NCI-H2171 treated with DMSO at 0.1 percent for 48 hours (cell line): ENCODE measurements at regions not wholly inside any gene's neighbourhood (a gene's known extent, or its start where the extent isn't known, plus 50 kb on each side); places are given as distances from the start of the nearest gene placed in this dataset.
"Not testable (repeated sequence)": the region's sequence is repeated elsewhere in the genome, so short reads cannot be mapped to it uniquely, and the experiment has no call there.

ENCODE experiments used
- DNase-seq: peaks from one replicate; lab custom pipeline; 2025; lab: John Stamatoyannopoulos, UW

- no peak for DNase-seq
Observed at GRCh38 chr7:4523873-4524272, 158.2 kb upstream of the FOXK1 start.

GRCh38 chr7:4525884-4526283, 156.2 kb upstream of the FOXK1 start:
- no peak for DNase-seq

- DNase-seq: no peak
Observed at GRCh38 chr7:4527988-4528636, 154.0 kb upstream of the FOXK1 start.

GRCh38 chr7:4531236-4531635, 150.9 kb upstream of the FOXK1 start:
- peak; percentile 8 for DNase-seq

- DNase-seq: not testable (repeated sequence)
Observed at GRCh38 chr7:4533339-4533738, 148.8 kb upstream of the FOXK1 start.

- no peak for DNase-seq
Observed at GRCh38 chr7:4549681-4550080, 132.4 kb upstream of the FOXK1 start.

- DNase-seq: no peak
Observed at GRCh38 chr7:4550117-4550516, 132.0 kb upstream of the FOXK1 start.

GRCh38 chr7:4552985-4553384, 129.1 kb upstream of the FOXK1 start:
- DNase-seq: no peak

GRCh38 chr7:4556868-4557793, 125.0 kb upstream of the FOXK1 start:
- no peak for DNase-seq

- no peak for DNase-seq
Observed at GRCh38 chr7:4561795-4562194, 120.3 kb upstream of the FOXK1 start.

- DNase-seq: no peak
Observed at GRCh38 chr7:4566714-4567113, 115.4 kb upstream of the FOXK1 start.

- DNase-seq: no peak
Observed at GRCh38 chr7:4574851-4575250, 107.2 kb upstream of the FOXK1 start.

GRCh38 chr7:4575254-4575653, 106.8 kb upstream of the FOXK1 start:
- DNase-seq: no peak

- DNase-seq: no peak
Observed at GRCh38 chr7:4602905-4603842, 78.9 kb upstream of the FOXK1 start.

GRCh38 chr7:4603843-4604231, 78.3 kb upstream of the FOXK1 start:
- no peak for DNase-seq

- DNase-seq: no peak
Observed at GRCh38 chr7:4604456-4604940, 77.6 kb upstream of the FOXK1 start.

- DNase-seq: no peak
Observed at GRCh38 chr7:4606797-4607196, 75.3 kb upstream of the FOXK1 start.

- DNase-seq: no peak
Observed at GRCh38 chr7:4607311-4607729, 74.8 kb upstream of the FOXK1 start.

- DNase-seq: not testable (repeated sequence)
Observed at GRCh38 chr7:4609576-4609975, 72.5 kb upstream of the FOXK1 start.

GRCh38 chr7:4610768-4611467, 71.2 kb upstream of the FOXK1 start:
- peak; percentile 69 for DNase-seq

- no peak for DNase-seq
Observed at GRCh38 chr7:4612237-4612636, 69.9 kb upstream of the FOXK1 start.
